ENCODE measurements at regions not wholly inside any gene's neighbourhood (a gene's known extent, or its start where the extent isn't known, plus 50 kb on each side); places are given as distances from the start of the nearest gene placed in this dataset.
A peak's percentile ranks its signal among the peaks of the same experiment; 100 is the strongest.
"Not testable (repeated sequence)": the region's sequence is repeated elsewhere in the genome, so short reads cannot be mapped to it uniquely, and the experiment has no call there.

GRCh38 chr15:70231484-70231883 lies 133.8 kb upstream of the TLE3 start:
- DNase-seq = no peak

GRCh38 chr15:70227918-70228317 lies 130.2 kb upstream of the TLE3 start:
- not testable (repeated sequence) for DNase-seq

- no peak for DNase-seq
Measured at GRCh38 chr15:70227147-70227546, 129.4 kb upstream of the TLE3 start.

- DNase-seq = no peak
Measured at GRCh38 chr15:70226337-70226980, 128.7 kb upstream of the TLE3 start.

- no peak for DNase-seq
Measured at GRCh38 chr15:70225416-70225815, 127.7 kb upstream of the TLE3 start.

- DNase-seq = no peak
Measured at GRCh38 chr15:70222606-70223005, 124.9 kb upstream of the TLE3 start.

- no peak for DNase-seq
Measured at GRCh38 chr15:70220490-70221096, 122.9 kb upstream of the TLE3 start.

GRCh38 chr15:70219966-70220365 lies 122.2 kb upstream of the TLE3 start:
- DNase-seq = no peak

- DNase-seq = no peak
Measured at GRCh38 chr15:70219256-70219895, 121.7 kb upstream of the TLE3 start.

- DNase-seq = no peak
Measured at GRCh38 chr15:70217226-70218160, 119.8 kb upstream of the TLE3 start.

GRCh38 chr15:70215951-70216350 lies 118.2 kb upstream of the TLE3 start:
- DNase-seq = no peak

- no peak for DNase-seq
Measured at GRCh38 chr15:70214941-70215635, 117.4 kb upstream of the TLE3 start.

- DNase-seq = no peak
Measured at GRCh38 chr15:70214276-70214675, 116.6 kb upstream of the TLE3 start.

- no peak for DNase-seq
Measured at GRCh38 chr15:70213794-70214193, 116.1 kb upstream of the TLE3 start.

GRCh38 chr15:70212963-70213315 lies 115.2 kb upstream of the TLE3 start:
- no peak for DNase-seq

GRCh38 chr15:70212286-70212962 lies 114.7 kb upstream of the TLE3 start:
- peak; percentile 49 to 56 for DNase-seq

GRCh38 chr15:70210528-70210927 lies 112.8 kb upstream of the TLE3 start:
- no peak for DNase-seq

- no peak for DNase-seq
Measured at GRCh38 chr15:70210076-70210475, 112.4 kb upstream of the TLE3 start.

GRCh38 chr15:70209499-70209898 lies 111.8 kb upstream of the TLE3 start:
- no peak for DNase-seq

- no peak for DNase-seq
Measured at GRCh38 chr15:70208332-70208731, 110.6 kb upstream of the TLE3 start.

- no peak for DNase-seq
Measured at GRCh38 chr15:70206668-70207067, 109.0 kb upstream of the TLE3 start.
